ENCODE measurements at regions not wholly inside any gene's neighbourhood (a gene's known extent, or its start where the extent isn't known, plus 50 kb on each side); places are given as distances from the start of the nearest gene placed in this dataset.
"Not testable (repeated sequence)": the region's sequence is repeated elsewhere in the genome, so short reads cannot be mapped to it uniquely, and the experiment has no call there.

GRCh38 chr3:11915621-11916424 is 69.1 kb upstream of the TAMM41 start:
- H3K9ac ChIP-seq: no peak overlapping the region
- H3K27ac ChIP-seq: no peak overlapping the region
- no peaks in the 10 kb centered on the region for H3K36me3 ChIP-seq
- H3K4me2 ChIP-seq: no peak overlapping the region
- no peak overlapping the region for H3K4me3 ChIP-seq
- H4K20me1 ChIP-seq: no peaks in the 10 kb centered on the region
- no peaks in the 10 kb centered on the region for H3K4me1 ChIP-seq
- H3K9me3 ChIP-seq: peaks cover 9% of the 10 kb centered on the region; the same call in 1 of the 2 replicates
- no peak for TF ChIP-seq Cebpa-rat (IDR thresholded peaks at IDR 0.05)
- H3K27me3 ChIP-seq: no peaks in the 10 kb centered on the region

GRCh38 chr3:11916425-11916762 is 69.7 kb upstream of the TAMM41 start:
- not testable (repeated sequence) for H3K36me3 ChIP-seq, H3K4me1 ChIP-seq, H3K4me2 ChIP-seq, H4K20me1 ChIP-seq, H3K9me3 ChIP-seq, H3K9ac ChIP-seq, H3K4me3 ChIP-seq, H3K27me3 ChIP-seq, H3K27ac ChIP-seq

GRCh38 chr3:11917051-11917450 is 70.4 kb upstream of the TAMM41 start:
- Histone ChIP-seq H3K4me2 (no peak overlapping the region), H3K27ac (no peak overlapping the region), H4K20me1 (no peaks in the 10 kb centered on the region), H3K27me3 (no peaks in the 10 kb centered on the region), H3K4me3 (no peak overlapping the region), H3K36me3 (no peaks in the 10 kb centered on the region), H3K9me3 (peaks cover 9% of the 10 kb centered on the region; the same call in 1 of the 2 replicates), H3K9ac (no peak overlapping the region), H3K4me1 (no peaks in the 10 kb centered on the region)
- TF ChIP-seq Cebpa-rat (IDR thresholded peaks at IDR 0.05): no peak

GRCh38 chr3:11919390-11919789 is 72.7 kb upstream of the TAMM41 start:
- Histone ChIP-seq H3K4me3 (no peak overlapping the region), H3K4me1 (no peaks in the 10 kb centered on the region), H3K36me3 (no peaks in the 10 kb centered on the region), H3K4me2 (no peak overlapping the region), H3K27me3 (no peaks in the 10 kb centered on the region), H4K20me1 (no peaks in the 10 kb centered on the region), H3K27ac (no peak overlapping the region), H3K9ac (no peak overlapping the region), H3K9me3 (peaks cover 9% of the 10 kb centered on the region; the same call in 1 of the 2 replicates)
- TF ChIP-seq Cebpa-rat (IDR thresholded peaks at IDR 0.05): no peak

- Histone ChIP-seq H3K9ac (no peak overlapping the region), H3K4me2 (no peak overlapping the region), H3K4me3 (no peak overlapping the region), H3K4me1 (no peaks in the 10 kb centered on the region), H3K27ac (no peak overlapping the region), H3K27me3 (no peaks in the 10 kb centered on the region), H3K9me3 (no peaks in the 10 kb centered on the region), H3K36me3 (no peaks in the 10 kb centered on the region), H4K20me1 (no peaks in the 10 kb centered on the region)
- TF ChIP-seq Cebpa-rat (IDR thresholded peaks at IDR 0.05): no peak
These were observed 77.8 kb upstream of the TAMM41 start for GRCh38 chr3:11924518-11924917.

GRCh38 chr3:11928381-11928780 is 75.8 kb upstream of the SYN2 start:
- Histone ChIP-seq H3K4me2 (no peak overlapping the region), H3K9ac (no peak overlapping the region), H3K27ac (no peak overlapping the region), H3K4me1 (no peaks in the 10 kb centered on the region), H3K27me3 (no peaks in the 10 kb centered on the region), H3K4me3 (no peak overlapping the region), H3K9me3 (peaks cover 4% of the 10 kb centered on the region; the same call in 1 of the 2 replicates), H4K20me1 (no peaks in the 10 kb centered on the region), H3K36me3 (no peaks in the 10 kb centered on the region)
- no peak for TF ChIP-seq Cebpa-rat (IDR thresholded peaks at IDR 0.05)

- no peak overlapping the region for H3K9ac ChIP-seq
- H3K9me3 ChIP-seq: peaks cover 4% of the 10 kb centered on the region; the same call in 1 of the 2 replicates
These were observed 74.7 kb upstream of the SYN2 start for GRCh38 chr3:11929531-11929930.

GRCh38 chr3:11930084-11930483 is 74.1 kb upstream of the SYN2 start:
- H3K36me3 ChIP-seq: no peaks in the 10 kb centered on the region
- H3K27ac ChIP-seq: no peak overlapping the region
- TF ChIP-seq Cebpa-rat (IDR thresholded peaks at IDR 0.05): no peak
- peaks cover 4% of the 10 kb centered on the region; the same call in 1 of the 2 replicates for H3K9me3 ChIP-seq
- H3K9ac ChIP-seq: no peak overlapping the region
- H3K4me3 ChIP-seq: no peak overlapping the region
- no peaks in the 10 kb centered on the region for H4K20me1 ChIP-seq
- peaks cover 6% of the 10 kb centered on the region for H3K4me1 ChIP-seq
- H3K4me2 ChIP-seq: no peak overlapping the region
- no peaks in the 10 kb centered on the region for H3K27me3 ChIP-seq

More at GRCh38 chr3:11929531-11929930, 74.7 kb upstream of the SYN2 start:
- no peak overlapping the region for H3K4me2 ChIP-seq
- no peaks in the 10 kb centered on the region for H3K27me3 ChIP-seq
- H3K4me1 ChIP-seq: peaks cover under 1% of the 10 kb centered on the region
- no peaks in the 10 kb centered on the region for H3K36me3 ChIP-seq
- H4K20me1 ChIP-seq: no peaks in the 10 kb centered on the region
- no peak overlapping the region for H3K4me3 ChIP-seq
- no peak for TF ChIP-seq Cebpa-rat (IDR thresholded peaks at IDR 0.05)
- no peak overlapping the region for H3K27ac ChIP-seq

GRCh38 chr3:11932636-11933035 is 71.6 kb upstream of the SYN2 start:
- H3K36me3 ChIP-seq: no peaks in the 10 kb centered on the region
- no peaks in the 10 kb centered on the region for H3K27me3 ChIP-seq
- TF ChIP-seq Cebpa-rat (IDR thresholded peaks at IDR 0.05): no peak
- no peak overlapping the region for H3K4me2 ChIP-seq
- peaks cover 13% of the 10 kb centered on the region for H3K4me1 ChIP-seq
- H4K20me1 ChIP-seq: no peaks in the 10 kb centered on the region
- peaks cover 4% of the 10 kb centered on the region; the same call in 1 of the 2 replicates for H3K9me3 ChIP-seq
- H3K4me3 ChIP-seq: no peak overlapping the region
- H3K27ac ChIP-seq: no peak overlapping the region
- no peak overlapping the region for H3K9ac ChIP-seq

- peaks cover 4% of the 10 kb centered on the region; the same call in 1 of the 2 replicates for H3K9me3 ChIP-seq
- no peaks in the 10 kb centered on the region for H3K36me3 ChIP-seq
- no peaks in the 10 kb centered on the region for H3K27me3 ChIP-seq
- no peaks in the 10 kb centered on the region for H4K20me1 ChIP-seq
- H3K9ac ChIP-seq: no peak overlapping the region
- H3K4me2 ChIP-seq: no peak overlapping the region
- H3K4me3 ChIP-seq: no peak overlapping the region
- no peak for TF ChIP-seq Cebpa-rat (IDR thresholded peaks at IDR 0.05)
- H3K27ac ChIP-seq: no peak overlapping the region
- peaks cover 13% of the 10 kb centered on the region for H3K4me1 ChIP-seq
These were observed 70.7 kb upstream of the SYN2 start for GRCh38 chr3:11933529-11933928.

All from BLaER1 (cell line).